SK-N-SH treated with all-trans-retinoic acid at 6 μM for 48 hours (cell line): ENCODE measurements at regions not wholly inside any gene's neighbourhood (a gene's known extent, or its start where the extent isn't known, plus 50 kb on each side); places are given as distances from the start of the nearest gene placed in this dataset.

Experiments
- ATAC-seq: fragments of 200-7000 bp; cut with Tn5 transposase; 3 replicates; pipeline ENCODE4 v1.9.1; 2020; ENCODE audit warnings: mild to moderate bottlenecking, moderate library complexity
- ARNTL ChIP-seq: fragments of 450-650 bp; formaldehyde crosslinking; IDR thresholded peaks from 2 replicates; pipeline ENCODE4 v1.5.0; 2020; ENCODE audit warnings: low read depth, mild to moderate bottlenecking, moderate library complexity, borderline replicate concordance
- BACH2 ChIP-seq: fragments of 250-450 bp; sonication (Bioruptor Pico); IDR thresholded peaks from 2 replicates; pipeline ENCODE4 v1.9.0; 2021; ENCODE audit warnings: mild to moderate bottlenecking, borderline replicate concordance
- CREB5 ChIP-seq: fragments of 250-450 bp; sonication (Bioruptor Pico); IDR thresholded peaks from 2 replicates; pipeline ENCODE4 v1.5.1; 2020; ENCODE audit warnings: low read depth, mild to moderate bottlenecking, moderate library complexity
- CSDC2 ChIP-seq: fragments of 250-450 bp; sonication (Bioruptor Pico); IDR thresholded peaks from 2 replicates; pipeline ENCODE4 v1.5.0; 2020; ENCODE audit warnings: mild to moderate bottlenecking, moderate library complexity
- CSRNP3 ChIP-seq: fragments of 250-450 bp; sonication (Bioruptor Pico); IDR thresholded peaks from 2 replicates; pipeline ENCODE4 v1.5.1; 2021; ENCODE audit warnings: mild to moderate bottlenecking, moderate library complexity
- GLIS3 ChIP-seq: fragments of 250-450 bp; sonication (Bioruptor Pico); IDR thresholded peaks from 2 replicates; pipeline ENCODE4 v1.5.0; 2020; ENCODE audit warnings: mild to moderate bottlenecking, moderate library complexity
- ISL1 ChIP-seq: fragments of 250-450 bp; sonication (Bioruptor Pico); IDR thresholded peaks from 2 replicates; pipeline ENCODE4 v2.1.2; 2022; ENCODE audit warnings: mild to moderate bottlenecking, moderate library complexity
- PATZ1 ChIP-seq: fragments of 250-450 bp; sonication (Bioruptor Pico); IDR thresholded peaks from 2 replicates; pipeline ENCODE4 v1.8.0; 2020; ENCODE audit warnings: mild to moderate bottlenecking, moderate library complexity, borderline replicate concordance
- POU6F1 ChIP-seq: fragments of 250-450 bp; sonication (Bioruptor Pico); IDR thresholded peaks from 2 replicates; pipeline ENCODE4 v1.8.0; 2021; ENCODE audit warnings: low read depth, mild to moderate bottlenecking, moderate library complexity, borderline replicate concordance
- PPARA ChIP-seq: fragments of 250-450 bp; sonication (Bioruptor Pico); IDR thresholded peaks from 2 replicates; pipeline ENCODE4 v1.5.0; 2020; ENCODE audit warnings: mild to moderate bottlenecking, borderline replicate concordance
- RARB ChIP-seq: fragments of 250-450 bp; sonication (Bioruptor Pico); IDR thresholded peaks from 2 replicates; pipeline ENCODE4 v1.8.0; 2021; ENCODE audit warnings: mild to moderate bottlenecking, moderate library complexity
- SNAI2 ChIP-seq: fragments of 250-450 bp; sonication (Bioruptor Pico); IDR thresholded peaks from 2 replicates; pipeline ENCODE4 v1.5.0; 2020; ENCODE audit warnings: mild to moderate bottlenecking, moderate library complexity
- TCF4 ChIP-seq: fragments of 250-450 bp; sonication (Bioruptor Pico); IDR thresholded peaks from 2 replicates; pipeline ENCODE4 v1.8.0; 2021; ENCODE audit warnings: mild to moderate bottlenecking, moderate library complexity, borderline replicate concordance
- TOX ChIP-seq: fragments of 250-450 bp; sonication (Bioruptor Pico); IDR thresholded peaks from 2 replicates; pipeline ENCODE4 v1.8.0; 2021; ENCODE audit warnings: mild to moderate bottlenecking, moderate library complexity, borderline replicate concordance
- TSHZ2 ChIP-seq: fragments of 250-450 bp; sonication (Bioruptor Pico); IDR thresholded peaks from 2 replicates; pipeline ENCODE4 v1.5.0; 2020; ENCODE audit warnings: mild to moderate bottlenecking, moderate library complexity
- ZC3H10 ChIP-seq: fragments of 250-450 bp; sonication (Bioruptor Pico); IDR thresholded peaks from 2 replicates; pipeline ENCODE4 v1.5.1; 2021; ENCODE audit warnings: mild to moderate bottlenecking, moderate library complexity
- ZFP3 ChIP-seq: fragments of 250-450 bp; sonication (Bioruptor Pico); IDR thresholded peaks from 2 replicates; pipeline ENCODE4 v1.5.0; 2020; ENCODE audit warnings: mild to moderate bottlenecking, moderate library complexity
- ZNF565 ChIP-seq: fragments of 450-650 bp; formaldehyde crosslinking; conservative IDR thresholded peaks from 2 replicates; pipeline ENCODE4 v1.5.0; 2020; ENCODE audit warnings: low read depth, mild to moderate bottlenecking, moderate library complexity
- ZNF70 ChIP-seq: fragments of 450-650 bp; formaldehyde crosslinking; IDR thresholded peaks from 2 replicates; pipeline ENCODE4 v1.5.0; 2020; ENCODE audit warnings: mild to moderate bottlenecking, moderate library complexity
- ZNF8 ChIP-seq: fragments of 450-650 bp; formaldehyde crosslinking; IDR thresholded peaks from 2 replicates; pipeline ENCODE4 v1.5.0; 2020; ENCODE audit warnings: mild to moderate bottlenecking, moderate library complexity

GRCh38 chr18:39380866-39381265 lies 1815.3 kb upstream of the CELF4 start:
- no peak for ATAC-seq
- TF ChIP-seq ZFP3 (CRISPR knock-in tag) (no peak), POU6F1 (CRISPR knock-in tag) (no peak), RARB (no peak), ZNF565 (CRISPR knock-in tag) (no peak), PATZ1 (no peak), TCF4 (CRISPR knock-in tag) (no peak), TSHZ2 (CRISPR knock-in tag) (no peak), SNAI2 (CRISPR knock-in tag) (no peak), ZC3H10 (CRISPR knock-in tag) (no peak), CSDC2 (CRISPR knock-in tag) (no peak), ISL1 (CRISPR knock-in tag) (no peak), BACH2 (no peak), GLIS3 (CRISPR knock-in tag) (no peak), ZNF70 (CRISPR knock-in tag) (no peak), CREB5 (CRISPR knock-in tag) (no peak), CSRNP3 (CRISPR knock-in tag) (no peak)

GRCh38 chr18:39380186-39380725 lies 1814.7 kb upstream of the CELF4 start:
- no peak for ATAC-seq
- TF ChIP-seq SNAI2 (CRISPR knock-in tag) (no peak), RARB (no peak), ZNF8 (CRISPR knock-in tag) (no peak)

GRCh38 chr18:39375066-39375465 lies 1809.5 kb upstream of the CELF4 start:
- ATAC-seq = no peak
- TF ChIP-seq TCF4 (CRISPR knock-in tag) = no peak
- TF ChIP-seq TOX (CRISPR knock-in tag) = no peak
- no peak for TF ChIP-seq BACH2
- TF ChIP-seq ARNTL (CRISPR knock-in tag) = no peak

- ATAC-seq = no peak
- TF ChIP-seq TCF4 (CRISPR knock-in tag) (no peak), PPARA (CRISPR knock-in tag) (no peak), TOX (CRISPR knock-in tag) (no peak), BACH2 (no peak), ISL1 (CRISPR knock-in tag) (no peak), ZFP3 (CRISPR knock-in tag) (no peak), ZC3H10 (CRISPR knock-in tag) (no peak), RARB (no peak), GLIS3 (CRISPR knock-in tag) (no peak), CREB5 (CRISPR knock-in tag) (no peak), SNAI2 (CRISPR knock-in tag) (no peak), TSHZ2 (CRISPR knock-in tag) (no peak)
Observed at GRCh38 chr18:39371996-39372395, 1806.4 kb upstream of the CELF4 start.
